ENCODE measurements at regions not wholly inside any gene's neighbourhood (a gene's known extent, or its start where the extent isn't known, plus 50 kb on each side); places are given as distances from the start of the nearest gene placed in this dataset.

DNA sequence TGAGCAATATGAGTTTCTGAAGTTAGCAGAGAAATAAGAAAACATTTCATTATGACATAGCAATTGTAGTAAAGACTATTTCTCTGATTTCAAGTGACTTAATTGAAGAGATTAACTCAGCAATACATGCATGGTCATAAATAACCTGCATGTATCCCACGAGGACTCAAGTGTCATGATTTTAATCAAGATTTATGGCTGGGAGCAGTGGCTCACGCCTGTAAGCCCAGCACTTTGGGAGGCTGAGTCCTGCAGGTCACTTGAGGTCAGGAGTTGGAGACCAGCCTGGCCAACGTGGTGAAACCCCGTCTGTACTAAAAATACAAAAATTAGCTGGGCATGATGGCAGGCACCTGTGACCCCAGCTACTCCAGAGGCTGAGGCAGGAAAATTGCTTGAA is 311.9 kb upstream of the PLD5 start:
- TF ChIP-seq CTCF (conservative IDR thresholded peaks at IDR 0.05; ENCODE audit: low read length) (no peak), EZH2phosphoT487 (IDR thresholded peaks at IDR 0.05; ENCODE audit: borderline replicate concordance, low read depth, low read length) (no peak)

All from OCI-LY7 (cell line).